ENCODE measurements at regions not wholly inside any gene's neighbourhood (a gene's known extent, or its start where the extent isn't known, plus 50 kb on each side); places are given as distances from the start of the nearest gene placed in this dataset.

GRCh38 chr1:191260056-191260455, 782.4 kb upstream of the BRINP3 start:
- POLR2A ChIA-PET = no interaction called here
- CTCF ChIA-PET = no interaction called here

GRCh38 chr1:191261111-191261510, 783.4 kb upstream of the BRINP3 start:
- ChIA-PET POLR2A (no interaction called here), CTCF (no interaction called here)
- TF ChIP-seq CTCF (IDR thresholded peaks at IDR 0.05; ENCODE audit: low read depth, low read length) = no peak
- no peaks in the 10 kb centered on the region for H3K9me3 ChIP-seq (ENCODE audit: control insufficient read depth, insufficient read depth, low read length)
- no peak for DNase-seq (ENCODE audit: low read depth, low spot score)
- H3K27me3 ChIP-seq (ENCODE audit: control insufficient read depth, insufficient read depth, low read length) = no peaks in the 10 kb centered on the region
- no peak overlapping the region for H3K4me3 ChIP-seq (ENCODE audit: low read depth, low read length)
- no peak overlapping the region for H3K27ac ChIP-seq (ENCODE audit: low read depth, low read length)

More at GRCh38 chr1:191260056-191260455, 782.4 kb upstream of the BRINP3 start:
- DNase-seq (ENCODE audit: low read depth, low spot score) = no peak
- no peak overlapping the region for H3K27ac ChIP-seq (ENCODE audit: low read depth, low read length)
- H3K9me3 ChIP-seq (ENCODE audit: control insufficient read depth, insufficient read depth, low read length) = no peaks in the 10 kb centered on the region
- no peaks in the 10 kb centered on the region for H3K27me3 ChIP-seq (ENCODE audit: control insufficient read depth, insufficient read depth, low read length)
- H3K4me3 ChIP-seq (ENCODE audit: low read depth, low read length) = no peak overlapping the region
- TF ChIP-seq CTCF (IDR thresholded peaks at IDR 0.05; ENCODE audit: low read depth, low read length) = no peak

- H3K27me3 ChIP-seq (ENCODE audit: control insufficient read depth, insufficient read depth, low read length) = no peaks in the 10 kb centered on the region
- H3K4me3 ChIP-seq (ENCODE audit: low read depth, low read length) = no peak overlapping the region
- DNase-seq (ENCODE audit: low read depth, low spot score) = no peak
- no peaks in the 10 kb centered on the region for H3K9me3 ChIP-seq (ENCODE audit: control insufficient read depth, insufficient read depth, low read length)
- POLR2A ChIA-PET = no interaction called here
- TF ChIP-seq CTCF (IDR thresholded peaks at IDR 0.05; ENCODE audit: low read depth, low read length) = no peak
- H3K27ac ChIP-seq (ENCODE audit: low read depth, low read length) = no peak overlapping the region
- CTCF ChIA-PET = no interaction called here
Measured at GRCh38 chr1:191279266-191279800, 801.7 kb upstream of the BRINP3 start.

- Histone ChIP-seq H3K4me3 (ENCODE audit: low read depth, low read length) (no peak overlapping the region), H3K27me3 (ENCODE audit: control insufficient read depth, insufficient read depth, low read length) (no peaks in the 10 kb centered on the region), H3K27ac (ENCODE audit: low read depth, low read length) (no peak overlapping the region), H3K9me3 (ENCODE audit: control insufficient read depth, insufficient read depth, low read length) (no peaks in the 10 kb centered on the region)
- no peak for DNase-seq (ENCODE audit: low read depth, low spot score)
- ChIA-PET POLR2A (no interaction called here), CTCF (no interaction called here)
- no peak for TF ChIP-seq CTCF (IDR thresholded peaks at IDR 0.05; ENCODE audit: low read depth, low read length)
Measured at GRCh38 chr1:191284175-191284574, 806.5 kb upstream of the BRINP3 start.

GRCh38 chr1:191290441-191290840, 812.8 kb upstream of the BRINP3 start:
- no peaks in the 10 kb centered on the region for H3K27me3 ChIP-seq (ENCODE audit: control insufficient read depth, insufficient read depth, low read length)
- no peak overlapping the region for H3K4me3 ChIP-seq (ENCODE audit: low read depth, low read length)
- no peak for TF ChIP-seq CTCF (IDR thresholded peaks at IDR 0.05; ENCODE audit: low read depth, low read length)
- ChIA-PET POLR2A (no interaction called here), CTCF (interaction anchor here (0.5 kb wide), 1 partner anchor 1074 kb away, joined by 3 read pairs; no protein-coding TSS in a partner anchor)
- H3K9me3 ChIP-seq (ENCODE audit: control insufficient read depth, insufficient read depth, low read length) = no peaks in the 10 kb centered on the region
- H3K27ac ChIP-seq (ENCODE audit: low read depth, low read length) = no peak overlapping the region
- DNase-seq (ENCODE audit: low read depth, low spot score) = no peak
